ENCODE measurements at regions not wholly inside any gene's neighbourhood (a gene's known extent, or its start where the extent isn't known, plus 50 kb on each side); places are given as distances from the start of the nearest gene placed in this dataset.

DNA sequence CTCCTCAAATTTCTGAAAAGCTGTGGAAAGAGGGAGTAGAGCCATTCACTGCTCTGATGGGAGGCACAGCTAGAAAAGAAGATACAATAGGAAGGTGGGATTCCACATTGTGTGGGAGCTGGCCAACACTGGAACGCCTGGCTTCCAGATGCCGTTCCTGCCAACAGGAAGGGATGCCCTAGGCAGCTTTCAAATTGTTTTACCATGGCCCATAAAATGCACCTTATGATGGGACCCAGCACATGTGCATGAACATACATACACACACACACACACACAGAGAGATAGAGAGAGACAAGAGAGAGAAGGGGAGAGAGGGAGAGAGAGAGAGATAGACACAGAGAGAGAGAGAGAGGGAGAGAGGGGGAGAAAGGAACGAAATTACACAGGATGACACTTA is 86.1 kb upstream of the BZW1 start:
- DNase-seq (ENCODE audit: low read depth, low spot score) = no peak
- TF ChIP-seq, protein P1, sequence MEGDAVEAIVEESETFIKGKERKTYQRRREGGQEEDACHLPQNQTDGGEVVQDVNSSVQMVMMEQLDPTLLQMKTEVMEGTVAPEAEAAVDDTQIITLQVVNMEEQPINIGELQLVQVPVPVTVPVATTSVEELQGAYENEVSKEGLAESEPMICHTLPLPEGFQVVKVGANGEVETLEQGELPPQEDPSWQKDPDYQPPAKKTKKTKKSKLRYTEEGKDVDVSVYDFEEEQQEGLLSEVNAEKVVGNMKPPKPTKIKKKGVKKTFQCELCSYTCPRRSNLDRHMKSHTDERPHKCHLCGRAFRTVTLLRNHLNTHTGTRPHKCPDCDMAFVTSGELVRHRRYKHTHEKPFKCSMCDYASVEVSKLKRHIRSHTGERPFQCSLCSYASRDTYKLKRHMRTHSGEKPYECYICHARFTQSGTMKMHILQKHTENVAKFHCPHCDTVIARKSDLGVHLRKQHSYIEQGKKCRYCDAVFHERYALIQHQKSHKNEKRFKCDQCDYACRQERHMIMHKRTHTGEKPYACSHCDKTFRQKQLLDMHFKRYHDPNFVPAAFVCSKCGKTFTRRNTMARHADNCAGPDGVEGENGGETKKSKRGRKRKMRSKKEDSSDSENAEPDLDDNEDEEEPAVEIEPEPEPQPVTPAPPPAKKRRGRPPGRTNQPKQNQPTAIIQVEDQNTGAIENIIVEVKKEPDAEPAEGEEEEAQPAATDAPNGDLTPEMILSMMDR (IDR thresholded peaks at IDR 0.05; ENCODE audit: low read depth, low read length) = no peak
- in situ Hi-C loops (cut with HindIII; ENCODE audit: low sequenced_read_pairs) = no loop called here
- no peak overlapping the region for H3K4me3 ChIP-seq (ENCODE audit: low read depth, low read length)

DNA sequence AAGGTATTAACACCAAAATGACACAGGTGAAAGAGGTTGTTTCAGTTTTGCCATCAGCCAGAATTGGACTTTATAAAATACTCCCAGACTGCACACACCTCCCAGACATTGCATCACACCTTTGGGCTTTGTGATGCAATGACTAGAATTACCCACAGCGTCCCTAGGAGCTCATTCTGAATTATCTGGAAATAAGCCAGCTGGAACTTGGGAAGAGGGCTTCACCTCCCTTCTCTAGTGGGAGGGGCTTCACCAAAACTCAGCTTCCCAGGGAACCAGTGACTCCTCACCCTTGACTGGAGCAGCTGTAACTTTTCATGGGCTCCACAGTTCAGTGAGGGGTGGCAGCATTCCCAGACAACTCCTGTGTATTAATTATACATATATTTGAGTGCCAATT is 83.1 kb upstream of the BZW1 start:
- TF ChIP-seq, protein P1 (IDR thresholded peaks at IDR 0.05; ENCODE audit: low read depth, low read length) = no peak
- in situ Hi-C loops (cut with HindIII; ENCODE audit: low sequenced_read_pairs) = no loop called here
- DNase-seq (ENCODE audit: low read depth, low spot score) = peak; percentile 19
- no peak overlapping the region for H3K4me3 ChIP-seq (ENCODE audit: low read depth, low read length)

DNA sequence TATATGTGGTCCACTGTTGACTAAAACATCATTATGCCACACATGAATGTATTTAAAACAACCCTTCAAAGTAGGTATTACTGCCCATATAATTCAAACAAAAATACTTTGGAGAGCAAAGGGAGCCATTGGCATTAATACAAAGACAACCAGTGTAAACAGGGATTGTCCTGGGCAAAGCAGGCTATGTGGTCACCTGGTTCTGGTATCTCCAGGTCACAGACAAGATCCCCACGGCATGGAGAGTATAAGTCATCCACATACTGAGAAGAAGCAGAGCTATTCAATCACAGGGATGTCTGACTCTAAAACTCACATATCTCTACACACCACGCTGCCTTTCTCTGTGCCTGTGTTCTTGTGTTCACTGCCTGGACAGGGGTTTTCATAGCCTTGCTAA is 81.4 kb upstream of the BZW1 start:
- TF ChIP-seq, protein P1 (IDR thresholded peaks at IDR 0.05; ENCODE audit: low read depth, low read length) = no peak
- H3K4me3 ChIP-seq (ENCODE audit: low read depth, low read length) = no peak overlapping the region
- in situ Hi-C loops (cut with HindIII; ENCODE audit: low sequenced_read_pairs) = no loop called here

DNA sequence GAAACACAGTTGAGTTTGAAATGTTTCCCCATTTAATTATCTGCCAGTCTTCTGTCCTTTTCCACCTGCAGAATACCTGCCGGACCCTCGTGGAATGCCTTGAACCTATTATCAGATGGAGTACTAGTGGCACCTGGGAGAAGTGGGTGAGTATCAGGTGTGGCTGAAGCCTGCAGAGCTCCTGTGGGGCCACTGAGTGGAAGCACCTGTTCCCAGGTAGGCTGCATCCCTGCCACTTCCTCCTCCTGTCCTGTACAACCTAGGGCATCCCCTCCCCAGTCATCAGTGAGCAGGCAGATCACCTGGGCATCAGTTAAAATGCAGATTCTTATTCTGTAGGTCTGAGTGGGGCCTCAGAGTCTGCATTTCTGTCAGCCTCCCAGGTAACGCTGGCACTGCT is 80.8 kb upstream of the BZW1 start:
- H3K4me3 ChIP-seq (ENCODE audit: low read depth, low read length) = no peak overlapping the region
- in situ Hi-C loops (cut with HindIII; ENCODE audit: low sequenced_read_pairs) = no loop called here
- DNase-seq (ENCODE audit: low read depth, low spot score) = no peak
- TF ChIP-seq, protein P1 (IDR thresholded peaks at IDR 0.05; ENCODE audit: low read depth, low read length) = no peak

More for the DNA sequence above, 81.4 kb upstream of the BZW1 start:
- no peak for DNase-seq (ENCODE audit: low read depth, low spot score)

DNA sequence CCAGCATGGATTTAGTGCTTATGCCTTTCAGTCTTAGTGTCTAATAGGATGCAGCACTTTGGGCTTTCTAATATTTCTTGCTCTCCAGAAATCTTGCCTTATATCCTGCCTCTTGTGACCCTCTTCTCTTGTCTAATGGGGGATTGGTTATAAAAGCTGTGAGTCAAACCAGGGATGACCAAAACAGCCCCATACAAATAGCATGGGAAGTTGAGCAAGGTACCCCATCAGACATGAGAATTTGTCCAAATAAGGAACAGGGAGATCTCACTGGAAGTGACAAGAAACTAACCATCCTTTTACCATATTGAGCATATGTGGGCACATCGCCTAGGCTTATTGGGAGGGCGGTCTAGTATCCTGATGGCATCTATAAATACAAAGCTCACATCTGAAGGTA is 78.8 kb upstream of the BZW1 start:
- DNase-seq (ENCODE audit: low read depth, low spot score) = no peak
- no peak overlapping the region for H3K4me3 ChIP-seq (ENCODE audit: low read depth, low read length)
- in situ Hi-C loops (cut with HindIII; ENCODE audit: low sequenced_read_pairs) = no loop called here
- TF ChIP-seq, protein P1 (IDR thresholded peaks at IDR 0.05; ENCODE audit: low read depth, low read length) = no peak

DNA sequence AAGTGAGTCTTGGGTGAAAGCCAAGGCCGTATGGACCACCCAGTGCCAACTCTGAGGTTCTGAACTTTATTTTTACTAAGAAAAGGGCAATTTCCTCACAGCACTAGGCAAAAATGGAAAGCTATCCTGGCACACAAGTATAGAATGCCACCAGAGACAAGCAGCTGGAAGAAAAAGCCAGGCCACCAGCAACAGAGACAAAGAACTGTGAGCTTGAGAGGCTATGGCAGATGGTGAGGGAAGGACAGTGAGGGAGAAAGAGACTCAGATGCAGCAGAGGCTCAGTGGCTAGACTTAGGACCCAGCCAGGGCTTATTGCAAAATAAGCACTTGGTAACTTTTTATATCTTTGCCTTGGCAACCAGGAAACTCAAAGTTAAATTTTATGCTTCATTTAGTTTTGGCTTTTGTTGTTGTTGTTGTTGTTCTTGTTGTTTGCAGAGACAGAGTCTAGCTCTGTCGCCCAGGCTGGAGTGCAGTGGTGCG is 78.0 kb upstream of the BZW1 start:
- DNase-seq (ENCODE audit: low read depth, low spot score) = no peak
- in situ Hi-C loops (cut with HindIII; ENCODE audit: low sequenced_read_pairs) = no loop called here
- no peak overlapping the region for H3K4me3 ChIP-seq (ENCODE audit: low read depth, low read length)
- TF ChIP-seq, protein P1 (IDR thresholded peaks at IDR 0.05; ENCODE audit: low read depth, low read length) = no peak

DNA sequence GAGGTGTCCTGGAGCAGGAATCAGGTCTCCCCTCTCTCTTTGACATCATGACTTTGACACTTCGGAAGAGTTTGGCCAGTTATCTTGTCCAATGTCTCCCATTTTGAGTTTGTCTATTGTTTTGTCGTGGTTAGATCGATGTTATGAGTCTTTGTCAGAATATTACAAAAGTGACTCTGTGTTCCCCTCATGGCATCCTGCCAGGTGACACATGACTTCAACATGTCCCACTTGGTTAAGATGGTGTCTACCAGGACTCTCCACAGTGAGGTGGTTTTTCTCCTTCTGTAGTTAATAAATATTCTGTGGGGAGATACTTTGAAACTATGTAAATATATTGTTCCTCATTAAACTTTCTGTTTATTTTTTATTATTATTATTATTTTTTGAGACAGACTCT is 76.6 kb upstream of the BZW1 start:
- DNase-seq (ENCODE audit: low read depth, low spot score) = no peak

More for the DNA sequence above, 76.6 kb upstream of the BZW1 start:
- no peak overlapping the region for H3K4me3 ChIP-seq (ENCODE audit: low read depth, low read length)
- in situ Hi-C loops (cut with HindIII; ENCODE audit: low sequenced_read_pairs) = no loop called here
- TF ChIP-seq, protein P1 (IDR thresholded peaks at IDR 0.05; ENCODE audit: low read depth, low read length) = no peak

Data from astrocyte of the spinal cord (primary cell).